WTC11 (cell line): ENCODE measurements at regions not wholly inside any gene's neighbourhood (a gene's known extent, or its start where the extent isn't known, plus 50 kb on each side); places are given as distances from the start of the nearest gene placed in this dataset.

ENCODE experiments used
- ATAC-seq: fragments of 200-7000 bp; cut with Tn5 transposase; 2 replicates; pipeline ENCODE4 v1.10.0; 2021; ENCODE audit warnings: mild to moderate bottlenecking, moderate library complexity
- CTCF ChIA-PET: fragments of 300-600 bp; sonication (Branson Sonifier 250); formaldehyde crosslinking; loops from one replicate; lab custom pipeline; 2021; ENCODE audit warnings: antibody characterized with exemption; lab: Charles Lee
- POLR2A ChIA-PET: fragments of 350-600 bp; sonication (Branson Sonifier 250); formaldehyde crosslinking; loops from one replicate; lab custom pipeline; 2021; ENCODE audit warnings: antibody characterized with exemption; lab: Charles Lee
- DNase-seq: peaks from one replicate; pipeline ENCODE4 v3.0.0; 2021; ENCODE audit warnings: low spot score
- H3K27ac Mint-ChIP-seq: 2 replicates; pipeline ENCODE4 v1.8.0; 2021; ENCODE audit warnings: mixed read lengths
- H3K27me3 Mint-ChIP-seq: 2 replicates; pipeline ENCODE4 v1.8.0; 2021; ENCODE audit warnings: low read depth, mild to moderate bottlenecking, moderate library complexity, mixed read lengths
- H3K36me3 Mint-ChIP-seq: 2 replicates; pipeline ENCODE4 v1.8.0; 2021; ENCODE audit warnings: mixed read lengths
- H3K4me1 Mint-ChIP-seq: 2 replicates; pipeline ENCODE4 v1.8.0; 2022; ENCODE audit warnings: mixed read lengths
- H3K4me3 Mint-ChIP-seq: 2 replicates; pipeline ENCODE4 v1.8.0; 2021; ENCODE audit warnings: mild to moderate bottlenecking, moderate library complexity, mixed read lengths
- H3K9me3 Mint-ChIP-seq: 2 replicates; pipeline ENCODE4 v1.8.0; 2021; ENCODE audit warnings: mixed read lengths
- FOXP1 ChIP-seq: sonication (generic); formaldehyde crosslinking; IDR thresholded peaks from 2 replicates; pipeline ENCODE4 v1.8.0; 2022; ENCODE audit warnings: missing genetic modification reagents, mild to moderate bottlenecking, moderate library complexity, borderline replicate concordance
- GTF2I ChIP-seq: fragments of 250-450 bp; sonication (Bioruptor Pico); conservative IDR thresholded peaks from 2 replicates; pipeline ENCODE4 v1.4.0; 2021; ENCODE audit warnings: mild to moderate bottlenecking
- IRF2 ChIP-seq: sonication (generic); formaldehyde crosslinking; IDR thresholded peaks from 2 replicates; pipeline ENCODE4 v1.8.0; 2022; ENCODE audit warnings: low read depth, missing genetic modification reagents, borderline replicate concordance
- NFYB ChIP-seq: sonication (generic); formaldehyde crosslinking; conservative IDR thresholded peaks from 2 replicates; pipeline ENCODE4 v1.8.0; 2022; ENCODE audit warnings: low read depth, missing genetic modification reagents
- ZNF396 ChIP-seq: fragments of 250-450 bp; sonication (Bioruptor Pico); IDR thresholded peaks from 2 replicates; pipeline ENCODE4 v1.8.0; 2021; ENCODE audit warnings: mild to moderate bottlenecking, moderate library complexity, borderline replicate concordance
- TF ChIP-seq, protein P1 (sequence below): sonication (generic); formaldehyde crosslinking; IDR thresholded peaks from 2 replicates; pipeline ENCODE4 v1.8.0; 2022; ENCODE audit warnings: missing genetic modification reagents
- TF ChIP-seq, protein P2 (sequence below): fragments of 250-450 bp; sonication (Bioruptor Pico); IDR thresholded peaks from 2 replicates; pipeline ENCODE4 v1.8.0; 2021; ENCODE audit warnings: mild to moderate bottlenecking
- TF ChIP-seq, protein P3 (sequence below): sonication (generic); formaldehyde crosslinking; IDR thresholded peaks from 2 replicates; pipeline ENCODE4 v1.8.0; 2022; ENCODE audit warnings: mild to moderate bottlenecking, missing genetic modification reagents
- TF ChIP-seq, protein P4 (sequence below): sonication (generic); formaldehyde crosslinking; IDR thresholded peaks from 2 replicates; pipeline ENCODE4 v1.8.1; 2023; ENCODE audit warnings: mild to moderate bottlenecking, missing genetic modification reagents, borderline replicate concordance
- TF ChIP-seq, protein P5 (sequence below): sonication (generic); formaldehyde crosslinking; IDR thresholded peaks from 2 replicates; pipeline ENCODE4 v1.8.0; 2022; ENCODE audit warnings: mild to moderate bottlenecking, missing genetic modification reagents
- TF ChIP-seq, protein P6 (sequence below): sonication (generic); formaldehyde crosslinking; IDR thresholded peaks from 2 replicates; pipeline ENCODE4 v1.8.0; 2023; ENCODE audit warnings: missing genetic modification reagents, mild to moderate bottlenecking, borderline replicate concordance

DNA sequence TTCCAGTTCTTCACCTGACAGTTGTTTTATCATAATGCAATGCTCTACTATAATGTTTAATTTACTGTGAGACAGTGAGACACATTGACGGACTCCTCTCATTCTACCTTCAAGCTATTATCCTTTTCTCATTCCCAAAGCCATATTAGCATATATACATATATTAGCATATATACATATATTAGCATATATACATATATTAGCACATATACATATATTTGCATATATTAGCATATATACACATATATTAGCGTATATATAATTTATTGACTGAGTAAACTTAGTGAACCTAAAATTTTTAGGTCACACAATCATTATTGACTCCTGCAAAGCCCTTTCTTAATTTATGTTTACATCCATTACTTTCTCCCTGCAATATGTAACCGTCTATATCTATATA, 555.0 kb upstream of the ADGRB3 start:
- no peak for ATAC-seq
- peaks cover 11% of the 10 kb centered on the region for H3K36me3 Mint-ChIP-seq
- TF ChIP-seq, protein P1, sequence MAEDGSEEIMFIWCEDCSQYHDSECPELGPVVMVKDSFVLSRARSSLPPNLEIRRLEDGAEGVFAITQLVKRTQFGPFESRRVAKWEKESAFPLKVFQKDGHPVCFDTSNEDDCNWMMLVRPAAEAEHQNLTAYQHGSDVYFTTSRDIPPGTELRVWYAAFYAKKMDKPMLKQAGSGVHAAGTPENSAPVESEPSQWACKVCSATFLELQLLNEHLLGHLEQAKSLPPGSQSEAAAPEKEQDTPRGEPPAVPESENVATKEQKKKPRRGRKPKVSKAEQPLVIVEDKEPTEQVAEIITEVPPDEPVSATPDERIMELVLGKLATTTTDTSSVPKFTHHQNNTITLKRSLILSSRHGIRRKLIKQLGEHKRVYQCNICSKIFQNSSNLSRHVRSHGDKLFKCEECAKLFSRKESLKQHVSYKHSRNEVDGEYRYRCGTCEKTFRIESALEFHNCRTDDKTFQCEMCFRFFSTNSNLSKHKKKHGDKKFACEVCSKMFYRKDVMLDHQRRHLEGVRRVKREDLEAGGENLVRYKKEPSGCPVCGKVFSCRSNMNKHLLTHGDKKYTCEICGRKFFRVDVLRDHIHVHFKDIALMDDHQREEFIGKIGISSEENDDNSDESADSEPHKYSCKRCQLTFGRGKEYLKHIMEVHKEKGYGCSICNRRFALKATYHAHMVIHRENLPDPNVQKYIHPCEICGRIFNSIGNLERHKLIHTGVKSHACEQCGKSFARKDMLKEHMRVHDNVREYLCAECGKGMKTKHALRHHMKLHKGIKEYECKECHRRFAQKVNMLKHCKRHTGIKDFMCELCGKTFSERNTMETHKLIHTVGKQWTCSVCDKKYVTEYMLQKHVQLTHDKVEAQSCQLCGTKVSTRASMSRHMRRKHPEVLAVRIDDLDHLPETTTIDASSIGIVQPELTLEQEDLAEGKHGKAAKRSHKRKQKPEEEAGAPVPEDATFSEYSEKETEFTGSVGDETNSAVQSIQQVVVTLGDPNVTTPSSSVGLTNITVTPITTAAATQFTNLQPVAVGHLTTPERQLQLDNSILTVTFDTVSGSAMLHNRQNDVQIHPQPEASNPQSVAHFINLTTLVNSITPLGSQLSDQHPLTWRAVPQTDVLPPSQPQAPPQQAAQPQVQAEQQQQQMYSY, result no peak
- TF ChIP-seq, protein P2, sequence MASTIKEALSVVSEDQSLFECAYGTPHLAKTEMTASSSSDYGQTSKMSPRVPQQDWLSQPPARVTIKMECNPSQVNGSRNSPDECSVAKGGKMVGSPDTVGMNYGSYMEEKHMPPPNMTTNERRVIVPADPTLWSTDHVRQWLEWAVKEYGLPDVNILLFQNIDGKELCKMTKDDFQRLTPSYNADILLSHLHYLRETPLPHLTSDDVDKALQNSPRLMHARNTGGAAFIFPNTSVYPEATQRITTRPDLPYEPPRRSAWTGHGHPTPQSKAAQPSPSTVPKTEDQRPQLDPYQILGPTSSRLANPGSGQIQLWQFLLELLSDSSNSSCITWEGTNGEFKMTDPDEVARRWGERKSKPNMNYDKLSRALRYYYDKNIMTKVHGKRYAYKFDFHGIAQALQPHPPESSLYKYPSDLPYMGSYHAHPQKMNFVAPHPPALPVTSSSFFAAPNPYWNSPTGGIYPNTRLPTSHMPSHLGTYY (CRISPR knock-in tag), result no peak
- no peak for TF ChIP-seq IRF2 (CRISPR knock-in tag)
- TF ChIP-seq, protein P3, sequence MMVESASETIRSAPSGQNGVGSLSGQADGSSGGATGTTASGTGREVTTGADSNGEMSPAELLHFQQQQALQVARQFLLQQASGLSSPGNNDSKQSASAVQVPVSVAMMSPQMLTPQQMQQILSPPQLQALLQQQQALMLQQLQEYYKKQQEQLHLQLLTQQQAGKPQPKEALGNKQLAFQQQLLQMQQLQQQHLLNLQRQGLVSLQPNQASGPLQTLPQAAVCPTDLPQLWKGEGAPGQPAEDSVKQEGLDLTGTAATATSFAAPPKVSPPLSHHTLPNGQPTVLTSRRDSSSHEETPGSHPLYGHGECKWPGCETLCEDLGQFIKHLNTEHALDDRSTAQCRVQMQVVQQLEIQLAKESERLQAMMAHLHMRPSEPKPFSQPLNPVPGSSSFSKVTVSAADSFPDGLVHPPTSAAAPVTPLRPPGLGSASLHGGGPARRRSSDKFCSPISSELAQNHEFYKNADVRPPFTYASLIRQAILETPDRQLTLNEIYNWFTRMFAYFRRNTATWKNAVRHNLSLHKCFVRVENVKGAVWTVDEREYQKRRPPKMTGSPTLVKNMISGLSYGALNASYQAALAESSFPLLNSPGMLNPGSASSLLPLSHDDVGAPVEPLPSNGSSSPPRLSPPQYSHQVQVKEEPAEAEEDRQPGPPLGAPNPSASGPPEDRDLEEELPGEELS (CRISPR knock-in tag), result no peak
- no peak for TF ChIP-seq NFYB (CRISPR knock-in tag)
- TF ChIP-seq, protein P4, sequence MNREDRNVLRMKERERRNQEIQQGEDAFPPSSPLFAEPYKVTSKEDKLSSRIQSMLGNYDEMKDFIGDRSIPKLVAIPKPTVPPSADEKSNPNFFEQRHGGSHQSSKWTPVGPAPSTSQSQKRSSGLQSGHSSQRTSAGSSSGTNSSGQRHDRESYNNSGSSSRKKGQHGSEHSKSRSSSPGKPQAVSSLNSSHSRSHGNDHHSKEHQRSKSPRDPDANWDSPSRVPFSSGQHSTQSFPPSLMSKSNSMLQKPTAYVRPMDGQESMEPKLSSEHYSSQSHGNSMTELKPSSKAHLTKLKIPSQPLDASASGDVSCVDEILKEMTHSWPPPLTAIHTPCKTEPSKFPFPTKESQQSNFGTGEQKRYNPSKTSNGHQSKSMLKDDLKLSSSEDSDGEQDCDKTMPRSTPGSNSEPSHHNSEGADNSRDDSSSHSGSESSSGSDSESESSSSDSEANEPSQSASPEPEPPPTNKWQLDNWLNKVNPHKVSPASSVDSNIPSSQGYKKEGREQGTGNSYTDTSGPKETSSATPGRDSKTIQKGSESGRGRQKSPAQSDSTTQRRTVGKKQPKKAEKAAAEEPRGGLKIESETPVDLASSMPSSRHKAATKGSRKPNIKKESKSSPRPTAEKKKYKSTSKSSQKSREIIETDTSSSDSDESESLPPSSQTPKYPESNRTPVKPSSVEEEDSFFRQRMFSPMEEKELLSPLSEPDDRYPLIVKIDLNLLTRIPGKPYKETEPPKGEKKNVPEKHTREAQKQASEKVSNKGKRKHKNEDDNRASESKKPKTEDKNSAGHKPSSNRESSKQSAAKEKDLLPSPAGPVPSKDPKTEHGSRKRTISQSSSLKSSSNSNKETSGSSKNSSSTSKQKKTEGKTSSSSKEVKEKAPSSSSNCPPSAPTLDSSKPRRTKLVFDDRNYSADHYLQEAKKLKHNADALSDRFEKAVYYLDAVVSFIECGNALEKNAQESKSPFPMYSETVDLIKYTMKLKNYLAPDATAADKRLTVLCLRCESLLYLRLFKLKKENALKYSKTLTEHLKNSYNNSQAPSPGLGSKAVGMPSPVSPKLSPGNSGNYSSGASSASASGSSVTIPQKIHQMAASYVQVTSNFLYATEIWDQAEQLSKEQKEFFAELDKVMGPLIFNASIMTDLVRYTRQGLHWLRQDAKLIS (CRISPR knock-in tag), result no peak
- TF ChIP-seq, protein P5, sequence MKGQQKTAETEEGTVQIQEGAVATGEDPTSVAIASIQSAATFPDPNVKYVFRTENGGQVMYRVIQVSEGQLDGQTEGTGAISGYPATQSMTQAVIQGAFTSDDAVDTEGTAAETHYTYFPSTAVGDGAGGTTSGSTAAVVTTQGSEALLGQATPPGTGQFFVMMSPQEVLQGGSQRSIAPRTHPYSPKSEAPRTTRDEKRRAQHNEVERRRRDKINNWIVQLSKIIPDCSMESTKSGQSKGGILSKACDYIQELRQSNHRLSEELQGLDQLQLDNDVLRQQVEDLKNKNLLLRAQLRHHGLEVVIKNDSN (CRISPR knock-in tag), result no peak
- TF ChIP-seq, protein P6, sequence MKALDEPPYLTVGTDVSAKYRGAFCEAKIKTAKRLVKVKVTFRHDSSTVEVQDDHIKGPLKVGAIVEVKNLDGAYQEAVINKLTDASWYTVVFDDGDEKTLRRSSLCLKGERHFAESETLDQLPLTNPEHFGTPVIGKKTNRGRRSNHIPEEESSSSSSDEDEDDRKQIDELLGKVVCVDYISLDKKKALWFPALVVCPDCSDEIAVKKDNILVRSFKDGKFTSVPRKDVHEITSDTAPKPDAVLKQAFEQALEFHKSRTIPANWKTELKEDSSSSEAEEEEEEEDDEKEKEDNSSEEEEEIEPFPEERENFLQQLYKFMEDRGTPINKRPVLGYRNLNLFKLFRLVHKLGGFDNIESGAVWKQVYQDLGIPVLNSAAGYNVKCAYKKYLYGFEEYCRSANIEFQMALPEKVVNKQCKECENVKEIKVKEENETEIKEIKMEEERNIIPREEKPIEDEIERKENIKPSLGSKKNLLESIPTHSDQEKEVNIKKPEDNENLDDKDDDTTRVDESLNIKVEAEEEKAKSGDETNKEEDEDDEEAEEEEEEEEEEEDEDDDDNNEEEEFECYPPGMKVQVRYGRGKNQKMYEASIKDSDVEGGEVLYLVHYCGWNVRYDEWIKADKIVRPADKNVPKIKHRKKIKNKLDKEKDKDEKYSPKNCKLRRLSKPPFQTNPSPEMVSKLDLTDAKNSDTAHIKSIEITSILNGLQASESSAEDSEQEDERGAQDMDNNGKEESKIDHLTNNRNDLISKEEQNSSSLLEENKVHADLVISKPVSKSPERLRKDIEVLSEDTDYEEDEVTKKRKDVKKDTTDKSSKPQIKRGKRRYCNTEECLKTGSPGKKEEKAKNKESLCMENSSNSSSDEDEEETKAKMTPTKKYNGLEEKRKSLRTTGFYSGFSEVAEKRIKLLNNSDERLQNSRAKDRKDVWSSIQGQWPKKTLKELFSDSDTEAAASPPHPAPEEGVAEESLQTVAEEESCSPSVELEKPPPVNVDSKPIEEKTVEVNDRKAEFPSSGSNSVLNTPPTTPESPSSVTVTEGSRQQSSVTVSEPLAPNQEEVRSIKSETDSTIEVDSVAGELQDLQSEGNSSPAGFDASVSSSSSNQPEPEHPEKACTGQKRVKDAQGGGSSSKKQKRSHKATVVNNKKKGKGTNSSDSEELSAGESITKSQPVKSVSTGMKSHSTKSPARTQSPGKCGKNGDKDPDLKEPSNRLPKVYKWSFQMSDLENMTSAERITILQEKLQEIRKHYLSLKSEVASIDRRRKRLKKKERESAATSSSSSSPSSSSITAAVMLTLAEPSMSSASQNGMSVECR, result no peak
- no peak for TF ChIP-seq GTF2I (CRISPR knock-in tag)
- no peak for TF ChIP-seq FOXP1 (CRISPR knock-in tag)
- no peak for TF ChIP-seq ZNF396
- DNase-seq, result no peak
- no peak overlapping the region for H3K4me3 Mint-ChIP-seq
- ChIA-PET POLR2A (no interaction called here), CTCF (no interaction called here)
- H3K4me1 Mint-ChIP-seq, result peaks cover 28% of the 10 kb centered on the region
- no peak overlapping the region for H3K27ac Mint-ChIP-seq
- no peaks in the 10 kb centered on the region for H3K27me3 Mint-ChIP-seq
- peaks cover 19% of the 10 kb centered on the region for H3K9me3 Mint-ChIP-seq
